ENCODE measurements at regions not wholly inside any gene's neighbourhood (a gene's known extent, or its start where the extent isn't known, plus 50 kb on each side); places are given as distances from the start of the nearest gene placed in this dataset.
"Not testable (repeated sequence)": the region's sequence is repeated elsewhere in the genome, so short reads cannot be mapped to it uniquely, and the experiment has no call there.

DNA sequence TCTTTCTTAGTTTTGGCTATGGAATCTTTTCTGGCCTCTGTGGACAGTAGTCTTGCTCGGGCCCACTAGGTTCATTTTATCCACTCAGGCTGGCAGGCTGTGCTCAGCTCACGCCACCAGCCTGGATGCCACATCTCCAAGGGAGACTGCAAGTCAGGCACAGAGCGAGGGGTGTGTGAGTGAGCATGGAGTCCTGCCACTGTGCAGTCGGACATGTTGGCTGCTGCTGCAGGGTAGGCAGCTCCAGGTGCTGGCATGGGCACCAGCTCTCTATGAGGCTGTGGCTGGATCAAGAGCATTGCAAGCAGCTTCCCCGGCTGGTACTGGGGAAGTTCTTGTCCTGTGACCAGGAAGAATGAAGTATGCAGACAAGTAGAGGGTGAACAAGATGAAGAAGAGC is 158.9 kb downstream of the PCTP start:
- DNase-seq, result no peak

GRCh38 chr17:55911186-55911585 is 160.3 kb downstream of the PCTP start:
- no peak for DNase-seq

DNA sequence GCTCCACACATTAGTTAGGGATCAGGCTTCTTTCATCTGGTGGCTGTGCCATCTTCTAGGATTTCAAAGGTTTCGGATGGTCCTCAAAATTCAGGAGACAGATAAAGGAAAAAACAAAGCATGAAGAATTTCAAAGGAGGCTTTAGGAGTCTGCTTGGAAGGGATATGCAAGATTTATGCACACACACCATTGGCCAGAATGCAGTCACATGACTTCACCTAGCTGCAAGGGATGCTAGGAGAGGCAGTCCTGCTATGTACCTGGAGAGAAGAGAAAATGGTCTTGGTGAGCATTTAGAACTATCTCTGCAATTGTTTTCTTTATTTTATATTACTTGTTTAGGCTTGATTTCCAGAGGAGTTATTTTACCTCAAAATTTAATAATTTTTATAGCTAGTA is 174.6 kb downstream of the PCTP start:
- DNase-seq, result no peak

GRCh38 chr17:55926276-55926990 is 175.6 kb downstream of the PCTP start:
- DNase-seq, result peak; percentile 16

GRCh38 chr17:55930291-55930809 is 179.5 kb downstream of the PCTP start:
- no peak for DNase-seq

GRCh38 chr17:55931446-55931845 is 180.6 kb downstream of the PCTP start:
- DNase-seq, result no peak

DNA sequence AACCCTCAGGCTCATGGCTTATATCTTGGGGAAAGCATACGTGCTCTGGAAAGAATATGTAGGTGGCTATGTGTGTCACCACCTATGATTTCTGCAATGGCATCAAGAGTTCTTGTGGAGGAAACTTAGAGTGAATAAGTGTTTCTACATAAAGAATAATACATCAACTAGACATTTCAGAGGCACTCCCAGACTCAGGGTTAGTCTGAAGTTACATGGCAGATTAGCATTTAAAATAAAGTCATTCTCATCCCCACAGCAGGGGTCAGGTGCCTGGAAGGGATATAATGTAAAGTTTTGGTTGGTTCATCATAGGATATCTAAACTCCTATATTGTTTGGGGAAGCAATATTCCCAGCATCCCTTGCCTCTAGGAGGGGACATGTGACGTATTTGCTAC is 182.1 kb downstream of the PCTP start:
- DNase-seq, result no peak

DNA sequence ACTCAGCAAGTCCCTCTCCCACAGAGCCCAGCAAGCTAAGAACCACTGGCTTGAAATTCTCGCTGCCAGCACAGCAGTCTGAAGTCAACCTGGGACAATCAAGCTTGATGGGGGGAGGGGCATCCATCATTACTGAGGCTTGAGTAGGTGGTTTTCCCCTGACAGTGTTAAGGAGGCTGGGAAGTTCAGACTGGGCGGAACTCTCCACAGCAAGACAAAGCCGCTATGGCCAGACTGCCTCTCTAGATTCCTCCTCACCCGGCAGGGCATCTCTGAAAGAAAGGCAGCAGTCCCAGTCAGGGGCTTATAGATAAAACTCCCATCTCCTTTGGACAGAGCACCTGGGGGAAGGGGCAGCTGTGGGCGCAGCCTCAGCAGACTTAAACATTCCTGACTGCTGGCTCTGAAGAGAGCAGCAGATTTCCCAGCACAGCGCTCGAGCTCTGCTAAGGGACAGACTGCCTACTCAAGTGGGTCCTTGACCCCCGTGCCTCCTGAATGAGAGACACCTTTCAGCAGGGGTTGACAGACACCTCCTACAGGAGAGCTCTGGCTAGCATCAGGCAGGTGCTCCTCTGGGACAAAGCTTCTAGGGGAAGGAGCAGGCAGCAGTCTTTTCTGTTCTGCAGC is 188.4 kb downstream of the PCTP start:
- DNase-seq, result not testable (repeated sequence)

- DNase-seq, result no peak
These were observed 193.5 kb upstream of the ANKFN1 start for GRCh38 chr17:55959756-55960155.

- no peak for DNase-seq
These were observed 191.9 kb upstream of the ANKFN1 start for GRCh38 chr17:55961386-55961785.

GRCh38 chr17:55962951-55963401 is 190.3 kb upstream of the ANKFN1 start:
- peak; percentile 4 for DNase-seq

- DNase-seq, result no peak
These were observed 189.1 kb upstream of the ANKFN1 start for GRCh38 chr17:55964191-55964590.

DNA sequence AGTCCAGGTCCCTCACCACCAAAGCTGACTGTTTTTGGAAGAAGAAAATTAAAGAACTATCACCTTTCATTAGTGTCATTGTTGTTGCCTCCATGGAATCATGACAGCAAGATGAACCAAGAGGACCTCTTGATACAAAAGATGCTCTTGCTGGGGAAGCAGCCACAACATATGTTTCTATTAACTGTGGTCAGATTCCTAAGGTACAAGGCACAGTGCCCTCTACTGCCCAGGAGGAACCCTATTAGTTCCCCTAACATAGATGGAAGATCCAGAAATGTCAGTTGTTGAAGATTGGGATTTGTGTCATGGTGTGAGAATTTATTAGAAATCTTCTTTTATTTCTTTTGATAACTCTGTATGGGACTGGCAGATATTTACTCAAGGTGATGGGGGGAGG is 188.2 kb upstream of the ANKFN1 start:
- DNase-seq, result no peak

GRCh38 chr17:55969562-55970324 is 183.5 kb upstream of the ANKFN1 start:
- DNase-seq, result no peak

DNA sequence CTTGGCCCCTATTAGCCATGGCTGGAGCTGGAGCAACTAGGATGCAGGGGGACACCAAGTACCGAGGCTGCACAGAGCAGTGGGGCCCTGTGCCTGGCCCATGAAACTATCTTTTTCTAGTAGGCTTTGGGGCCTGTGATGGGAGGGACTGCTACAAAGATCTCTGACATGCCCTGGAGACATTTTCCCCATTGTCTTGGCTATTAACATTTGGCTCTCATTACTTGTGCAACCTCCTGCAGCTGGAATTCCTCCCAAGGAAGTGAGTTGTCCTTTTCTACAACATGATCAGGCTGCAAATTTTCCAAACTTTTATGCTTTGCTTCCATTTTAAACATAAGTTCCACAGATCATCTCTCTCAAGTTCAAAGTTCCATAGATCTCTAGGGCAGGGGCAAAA is 174.7 kb upstream of the ANKFN1 start:
- DNase-seq, result no peak

DNA sequence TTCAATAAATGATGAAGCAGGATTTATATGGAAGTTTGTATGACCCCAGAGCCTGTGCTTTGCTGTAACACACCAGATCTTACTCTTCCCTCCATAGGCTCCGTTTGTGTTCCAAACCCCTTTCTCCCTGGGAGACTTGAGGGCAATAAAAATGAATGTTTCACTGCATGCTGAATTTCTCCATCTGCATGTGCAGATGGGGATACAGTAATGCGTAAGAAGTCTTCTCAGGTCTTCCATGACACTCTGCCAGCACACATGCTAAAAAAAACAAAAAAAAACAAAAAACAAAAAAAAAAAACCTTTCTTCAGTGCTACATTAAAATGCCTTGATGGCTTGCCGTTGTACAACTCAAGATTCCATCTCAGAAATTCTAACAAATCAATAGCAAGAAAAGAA is 170.2 kb upstream of the ANKFN1 start:
- DNase-seq, result no peak

DNA sequence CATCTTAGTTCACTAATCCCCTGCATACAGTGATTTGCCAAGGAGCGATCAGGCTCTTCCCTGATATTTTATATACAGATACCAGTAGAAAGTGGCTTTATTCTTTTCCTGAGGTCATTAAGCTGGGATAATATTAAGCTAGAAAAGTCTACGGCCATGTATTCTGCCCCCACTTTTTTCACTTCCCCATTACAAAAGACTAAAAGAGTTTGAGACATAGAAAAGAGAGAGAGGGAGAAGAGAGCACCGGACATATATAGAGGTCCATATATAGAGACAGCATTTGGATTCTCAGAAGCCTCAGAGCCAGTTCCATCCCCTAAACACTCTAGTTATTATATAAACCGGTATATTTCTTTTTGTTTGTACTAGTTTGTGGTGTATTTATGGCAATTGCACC is 166.5 kb upstream of the ANKFN1 start:
- DNase-seq, result no peak

GRCh38 chr17:55988861-55989260 is 164.4 kb upstream of the ANKFN1 start:
- no peak for DNase-seq

DNA sequence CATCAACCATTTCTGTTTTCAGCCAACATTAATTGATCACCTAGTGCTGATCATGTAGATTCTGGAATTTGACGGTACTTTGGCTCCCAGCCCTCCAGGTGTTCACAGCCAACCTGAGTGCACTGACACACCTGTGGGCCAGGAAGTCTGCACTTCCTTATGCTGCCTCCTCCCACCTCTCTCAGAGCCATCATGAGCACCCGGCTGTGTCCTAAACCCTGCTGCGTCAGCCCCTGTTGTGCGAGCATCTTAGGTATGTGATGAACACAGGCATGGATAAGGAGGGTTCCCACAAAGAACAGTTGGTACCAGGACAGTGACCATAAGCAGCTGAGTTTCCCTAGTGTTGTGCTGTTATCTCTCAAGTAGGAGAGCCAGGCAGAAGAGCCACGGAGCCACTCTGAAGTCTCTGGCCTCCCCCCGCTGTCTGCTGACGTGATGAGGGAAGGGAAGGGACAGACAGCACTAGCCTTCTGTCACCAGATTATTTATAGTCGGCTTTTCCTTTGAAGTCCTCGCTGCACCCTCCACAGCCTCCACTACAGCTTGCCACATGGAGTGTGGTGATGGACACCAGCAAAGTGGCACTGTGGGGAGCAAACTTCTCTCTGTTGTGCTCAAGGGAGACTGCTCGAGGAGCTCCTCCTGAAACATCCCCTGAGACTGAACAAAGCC is 162.8 kb upstream of the ANKFN1 start:
- no peak for DNase-seq

DNA sequence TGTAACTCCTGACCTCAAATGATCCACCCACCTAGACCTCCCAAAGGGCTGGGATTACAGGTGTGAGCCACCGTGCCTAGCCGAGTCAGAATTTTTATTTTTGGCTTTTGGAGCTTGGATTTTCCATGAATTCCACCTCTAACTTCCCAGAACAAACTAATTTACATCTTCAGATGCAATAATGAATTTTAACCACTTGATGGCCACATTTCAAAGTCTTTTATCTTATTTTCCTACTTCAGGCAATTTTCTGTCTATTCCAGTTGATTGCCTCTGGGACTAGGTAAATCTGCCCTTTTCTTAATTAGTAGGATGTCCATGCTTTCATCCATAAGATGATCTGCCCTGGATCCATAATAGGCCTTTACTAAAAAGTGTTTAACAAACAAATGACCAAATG is 156.4 kb upstream of the ANKFN1 start:
- no peak for DNase-seq

DNA sequence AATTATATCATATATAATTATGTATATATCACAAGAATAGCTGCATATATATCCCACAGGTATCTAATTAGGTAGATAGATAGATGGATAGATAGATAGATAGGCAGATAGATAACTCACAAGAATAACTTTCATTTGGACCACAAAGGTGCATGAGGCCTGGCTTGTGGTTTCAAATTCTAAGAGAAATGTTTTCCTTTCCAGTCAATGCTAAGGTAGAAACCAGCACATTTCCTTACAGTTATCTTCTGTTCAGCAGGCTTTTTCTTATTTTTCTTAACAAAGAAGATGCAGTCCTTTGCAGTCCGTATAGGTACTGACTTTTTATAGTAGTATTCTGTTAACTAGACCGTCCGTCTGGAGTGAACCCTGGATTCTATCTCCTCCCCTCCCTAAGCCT is 152.9 kb upstream of the ANKFN1 start:
- no peak for DNase-seq

DNA sequence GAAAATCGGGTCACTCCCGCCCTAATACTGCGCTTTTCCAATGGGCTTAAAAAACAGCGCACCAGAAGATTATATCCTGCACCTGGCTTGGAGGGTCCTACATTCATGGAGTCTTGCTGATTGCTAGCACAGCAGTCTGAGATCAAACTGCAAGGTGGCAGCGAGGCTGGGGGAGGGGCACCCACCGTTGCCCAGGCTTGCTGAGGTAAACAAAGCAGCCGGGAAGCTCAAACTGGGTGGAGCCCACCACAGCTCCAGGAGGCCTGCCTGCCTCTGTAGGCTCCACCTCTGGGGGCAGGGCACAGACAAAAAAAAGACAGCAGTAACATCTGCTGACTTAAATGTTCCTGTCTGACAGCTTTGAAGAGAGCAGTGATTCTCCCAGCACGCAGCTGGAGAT is 150.6 kb upstream of the ANKFN1 start:
- DNase-seq, result not testable (repeated sequence)

All from eye (tissue), 1 donor.